ENCODE measurements at regions not wholly inside any gene's neighbourhood (a gene's known extent, or its start where the extent isn't known, plus 50 kb on each side); places are given as distances from the start of the nearest gene placed in this dataset.

GRCh38 chr2:17188721-17189120, 329.5 kb downstream of the RAD51AP2 start:
- CTCF ChIA-PET, result interaction anchor here (1.2 to 2.1 kb wide), 4 partner anchors 8 to 17 kb away, joined by 3 to 5 read pairs (median 4); no protein-coding TSS in a partner anchor
- TF ChIP-seq, protein P1, sequence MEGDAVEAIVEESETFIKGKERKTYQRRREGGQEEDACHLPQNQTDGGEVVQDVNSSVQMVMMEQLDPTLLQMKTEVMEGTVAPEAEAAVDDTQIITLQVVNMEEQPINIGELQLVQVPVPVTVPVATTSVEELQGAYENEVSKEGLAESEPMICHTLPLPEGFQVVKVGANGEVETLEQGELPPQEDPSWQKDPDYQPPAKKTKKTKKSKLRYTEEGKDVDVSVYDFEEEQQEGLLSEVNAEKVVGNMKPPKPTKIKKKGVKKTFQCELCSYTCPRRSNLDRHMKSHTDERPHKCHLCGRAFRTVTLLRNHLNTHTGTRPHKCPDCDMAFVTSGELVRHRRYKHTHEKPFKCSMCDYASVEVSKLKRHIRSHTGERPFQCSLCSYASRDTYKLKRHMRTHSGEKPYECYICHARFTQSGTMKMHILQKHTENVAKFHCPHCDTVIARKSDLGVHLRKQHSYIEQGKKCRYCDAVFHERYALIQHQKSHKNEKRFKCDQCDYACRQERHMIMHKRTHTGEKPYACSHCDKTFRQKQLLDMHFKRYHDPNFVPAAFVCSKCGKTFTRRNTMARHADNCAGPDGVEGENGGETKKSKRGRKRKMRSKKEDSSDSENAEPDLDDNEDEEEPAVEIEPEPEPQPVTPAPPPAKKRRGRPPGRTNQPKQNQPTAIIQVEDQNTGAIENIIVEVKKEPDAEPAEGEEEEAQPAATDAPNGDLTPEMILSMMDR (IDR thresholded peaks at IDR 0.05; ENCODE audit: control extremely low read depth, extremely low read depth, low read depth, missing control alignments), result no peak
- DNase-seq (ENCODE audit: extremely low spot score), result no peak
- POLR2A ChIA-PET, result no interaction called here

DNA sequence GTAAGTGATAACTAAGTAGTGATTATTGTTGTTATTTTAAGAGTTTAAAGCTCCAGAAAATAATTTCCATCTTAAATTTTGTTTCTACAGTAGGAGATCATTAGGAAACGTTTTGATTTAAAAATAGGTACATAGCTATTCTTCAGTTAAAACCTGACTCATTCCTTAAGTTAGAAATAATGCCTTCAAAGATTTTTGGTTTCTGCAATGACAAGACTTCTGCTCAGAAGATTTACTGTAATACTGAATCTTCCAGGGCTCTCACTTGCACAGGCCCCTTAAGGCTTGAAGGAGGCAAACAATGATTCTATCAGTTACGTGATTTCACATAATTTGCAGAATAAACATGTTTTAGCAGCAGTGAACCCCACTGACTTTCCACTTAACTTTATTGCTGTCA, 333.7 kb downstream of the RAD51AP2 start:
- TF ChIP-seq, protein P1 (IDR thresholded peaks at IDR 0.05; ENCODE audit: control extremely low read depth, extremely low read depth, low read depth, missing control alignments), result no peak
- POLR2A ChIA-PET, result no interaction called here
- CTCF ChIA-PET, result interaction anchor here (1.1 to 1.6 kb wide), 3 partner anchors 17 to 125 kb away, joined by 3 to 4 read pairs (median 3); no protein-coding TSS in a partner anchor
- DNase-seq (ENCODE audit: extremely low spot score), result no peak

DNA sequence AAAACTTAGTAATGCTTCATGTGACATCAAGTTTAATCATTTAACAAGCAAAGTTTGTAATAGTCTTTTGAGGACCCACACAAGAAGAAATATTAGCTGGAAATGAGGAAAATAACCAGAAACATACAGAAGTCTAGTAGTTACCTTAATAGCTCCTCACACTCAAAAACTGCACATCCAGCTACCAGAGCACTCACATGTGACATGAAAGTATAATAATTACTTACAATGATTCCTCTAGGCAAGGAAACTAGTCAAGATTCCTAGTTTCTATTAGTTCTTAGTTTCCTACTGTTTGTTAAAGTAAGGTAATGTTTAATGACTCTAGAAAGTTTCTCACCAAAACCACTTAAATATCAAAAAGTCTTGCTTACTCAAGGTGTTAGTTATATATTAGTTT, 335.8 kb downstream of the RAD51AP2 start:
- ChIA-PET CTCF (no interaction called here), POLR2A (no interaction called here)
- no peak for DNase-seq (ENCODE audit: extremely low spot score)
- TF ChIP-seq, protein P1 (IDR thresholded peaks at IDR 0.05; ENCODE audit: control extremely low read depth, extremely low read depth, low read depth, missing control alignments), result no peak

- CTCF ChIA-PET, result interaction anchor here (1.2 to 1.3 kb wide), 2 partner anchors 9 to 10 kb away, joined by 3 to 5 read pairs; no protein-coding TSS in a partner anchor
- TF ChIP-seq, protein P1 (IDR thresholded peaks at IDR 0.05; ENCODE audit: control extremely low read depth, extremely low read depth, low read depth, missing control alignments), result no peak
- POLR2A ChIA-PET, result no interaction called here
- DNase-seq (ENCODE audit: extremely low spot score), result no peak
Measured at GRCh38 chr2:17181051-17181752, 337.0 kb downstream of the RAD51AP2 start.

- TF ChIP-seq, protein P1 (IDR thresholded peaks at IDR 0.05; ENCODE audit: control extremely low read depth, extremely low read depth, low read depth, missing control alignments), result no peak
- ChIA-PET POLR2A (no interaction called here), CTCF (interaction anchor here (1.3 kb wide), 1 partner anchor 12 kb away, joined by 3 read pairs; no protein-coding TSS in a partner anchor)
- DNase-seq (ENCODE audit: extremely low spot score), result no peak
Measured at GRCh38 chr2:17179145-17179808, 339.0 kb downstream of the RAD51AP2 start.

GRCh38 chr2:17177088-17177487, 341.2 kb downstream of the RAD51AP2 start:
- ChIA-PET CTCF (interaction anchor here (1.5 to 2.1 kb wide), 3 partner anchors 11 to 133 kb away, joined by 3 to 9 read pairs (median 5); no protein-coding TSS in a partner anchor), POLR2A (no interaction called here)
- TF ChIP-seq, protein P1 (IDR thresholded peaks at IDR 0.05; ENCODE audit: control extremely low read depth, extremely low read depth, low read depth, missing control alignments), result no peak
- no peak for DNase-seq (ENCODE audit: extremely low spot score)

Data from GM10248 (cell line).